IMR-90 (cell line): ENCODE measurements at regions not wholly inside any gene's neighbourhood (a gene's known extent, or its start where the extent isn't known, plus 50 kb on each side); places are given as distances from the start of the nearest gene placed in this dataset.

Experiments used
- ATAC-seq: fragments of 200-7000 bp; cut with Tn5 transposase; 2 replicates; pipeline ENCODE4 v1.9.1; 2020; ENCODE audit warnings: low read depth, mild to moderate bottlenecking, moderate library complexity
- BruUV-seq: library from RNA; stranded (reverse); fragments of 400-500 nt; replicated peaks from 2 replicates; lab custom pipeline; 2021; lab: Mats Ljungman, UMichigan
- CTCF ChIA-PET: fragments of 300-600 bp; formaldehyde crosslinking; extraction: SDS; loops from one replicate; lab custom pipeline; 2021; ENCODE audit warnings: antibody characterized with exemption; lab: Yijun Ruan, JAX
- POLR2A ChIA-PET: fragments of 300-600 bp; sonication (Branson Sonifier 250); formaldehyde crosslinking; loops from one replicate; lab custom pipeline; 2022; ENCODE audit warnings: antibody characterized with exemption; ENCODE audit not compliant: unreplicated experiment; lab: Charles Lee
- DNase-seq: peaks from one replicate; pipeline ENCODE4 v3.0.0; 2013
- H2AFZ ChIP-seq: replicated peaks from 2 replicates; pipeline ENCODE3; 2013; ENCODE audit warnings: low read length, mild to moderate bottlenecking; ENCODE audit not compliant: poor library complexity
- H2AK5ac ChIP-seq: 2 replicates; pipeline ENCODE4 v1.6.1; 2013; ENCODE audit warnings: low read depth, low read length, inconsistent platforms
- H2AK9ac ChIP-seq: replicated peaks from 2 replicates; pipeline ENCODE3; 2013; ENCODE audit warnings: mild to moderate bottlenecking, low read depth, low read length, moderate library complexity; ENCODE audit not compliant: poor library complexity
- H2BK120ac ChIP-seq: 2 replicates; pipeline ENCODE4 v1.6.1; 2013; ENCODE audit warnings: low read depth, low read length, inconsistent platforms
- H2BK15ac ChIP-seq: 3 replicates; pipeline ENCODE4 v1.6.1; 2013; ENCODE audit warnings: low read depth, low read length, inconsistent platforms
- H2BK20ac ChIP-seq: 2 replicates; pipeline ENCODE4 v1.6.1; 2013; ENCODE audit warnings: low read depth, mild to moderate bottlenecking, inconsistent platforms, low read length, moderate library complexity
- H2BK5ac ChIP-seq: 2 replicates; pipeline ENCODE4 v1.6.1; 2013; ENCODE audit warnings: mild to moderate bottlenecking, low read depth, low read length, inconsistent platforms; ENCODE audit not compliant: poor library complexity, severe bottlenecking
- H3K14ac ChIP-seq: replicated peaks from 2 replicates; pipeline ENCODE4 v1.6.1; 2013; ENCODE audit warnings: low read depth, low read length, inconsistent platforms
- H3K18ac ChIP-seq: 2 replicates; pipeline ENCODE4 v1.6.1; 2013; ENCODE audit warnings: low read depth, low read length, control low read depth
- H3K23ac ChIP-seq: 2 replicates; pipeline ENCODE4 v1.6.1; 2013; ENCODE audit warnings: low read depth, low read length, inconsistent platforms
- H3K27ac ChIP-seq: 2 replicates; pipeline ENCODE4 v1.5.1; 2013; ENCODE audit warnings: mild to moderate bottlenecking, control low read depth, low read length; ENCODE audit not compliant: insufficient read depth
- H3K27me3 ChIP-seq: 2 replicates; pipeline ENCODE4 v1.6.1; 2013; ENCODE audit warnings: low read length; ENCODE audit not compliant: control insufficient read depth, insufficient read depth
- H3K36me3 ChIP-seq: 2 replicates; pipeline ENCODE4 v1.6.1; 2013; ENCODE audit warnings: low read length, mixed read lengths; ENCODE audit not compliant: control insufficient read depth, insufficient read depth
- H3K4ac ChIP-seq: 2 replicates; pipeline ENCODE4 v1.6.1; 2013; ENCODE audit warnings: low read depth, low read length, inconsistent platforms
- H3K4me1 ChIP-seq: 2 replicates; pipeline ENCODE4 v1.6.1; 2013; ENCODE audit warnings: low read length, mixed read lengths; ENCODE audit not compliant: control insufficient read depth, insufficient read depth
- H3K4me2 ChIP-seq: 2 replicates; pipeline ENCODE4 v1.6.1; 2013; ENCODE audit warnings: low read depth, mild to moderate bottlenecking, control low read depth, low read length, moderate library complexity
- H3K4me3 ChIP-seq: 2 replicates; pipeline ENCODE4 v1.5.1; 2013; ENCODE audit warnings: low read depth, mild to moderate bottlenecking, control low read depth, low read length, moderate library complexity; ENCODE audit not compliant: insufficient read depth
- H3K56ac ChIP-seq: 2 replicates; pipeline ENCODE4 v1.6.1; 2013; ENCODE audit warnings: low read length, inconsistent platforms; ENCODE audit not compliant: insufficient read depth; ENCODE audit errors: extremely low read depth
- H3K79me1 ChIP-seq, 2 experiments: 2 replicates each; pipeline ENCODE4 v1.6.1; 2013; ENCODE audit warnings: low read length in 2 of 2, inconsistent platforms in 1 of 2, low read depth in 1 of 2
- H3K9ac ChIP-seq: 2 replicates; pipeline ENCODE4 v1.6.1; 2013; ENCODE audit warnings: low read depth, low read length, control low read depth
- H3K9me1 ChIP-seq: 2 replicates; pipeline ENCODE4 v1.6.1; 2013; ENCODE audit warnings: low read length, inconsistent platforms; ENCODE audit not compliant: insufficient read depth
- H3K9me3 ChIP-seq: 2 replicates; pipeline ENCODE4 v1.6.1; 2013; ENCODE audit warnings: low read length; ENCODE audit not compliant: control insufficient read depth, insufficient read depth
- H4K20me1 ChIP-seq: 2 replicates; pipeline ENCODE4 v1.6.1; 2013; ENCODE audit warnings: low read length, inconsistent platforms; ENCODE audit not compliant: insufficient read depth
- H4K5ac ChIP-seq: 2 replicates; pipeline ENCODE4 v1.6.1; 2013; ENCODE audit warnings: mild to moderate bottlenecking, low read depth, low read length, control low read depth
- H4K8ac ChIP-seq, 2 experiments: 2 replicates each; pipeline ENCODE4 v1.6.1; 2013; ENCODE audit warnings: low read depth in 2 of 2, low read length in 2 of 2, control low read depth in 1 of 2, inconsistent platforms in 1 of 2
- H4K91ac ChIP-seq: 2 replicates; pipeline ENCODE4 v1.6.1; 2013; ENCODE audit warnings: low read depth, low read length, inconsistent platforms; ENCODE audit not compliant: insufficient read depth
- CHD1 ChIP-seq: IDR thresholded peaks from 2 replicates; pipeline ENCODE4 v1.6.1; 2012; ENCODE audit warnings: low read depth, low read length, improper control_type of control experiment
- NFE2L2 ChIP-seq: fragments of 150-350 bp; IDR thresholded peaks from 2 replicates; pipeline ENCODE4 v1.6.1; 2016; ENCODE audit warnings: low read depth, mild to moderate bottlenecking, low read length
- POLR2A ChIP-seq: IDR thresholded peaks from 2 replicates; pipeline ENCODE4 v1.6.1; 2012; ENCODE audit warnings: mild to moderate bottlenecking, low read depth, low read length
- RAD21 ChIP-seq: IDR thresholded peaks from 2 replicates; pipeline ENCODE4 v1.6.1; 2012; ENCODE audit warnings: low read length, improper control_type of control experiment
- WGBS, 2 experiments: methylation state at CpG; one replicate each; pipeline versions ENCODE4 v1.1.5 to v1.1.7; 2013; ENCODE audit warnings: missing lambda C conversion rate in 2 of 2; ENCODE audit not compliant: insufficient read length in 1 of 2; ENCODE audit errors: extremely low coverage in 2 of 2; 5-methylcytosine and 5-hydroxymethylcytosine counted together
- dilution Hi-C: fragments of 300-500 bp; cut with HindIII; formaldehyde crosslinking; loops from one replicate; pipeline ENCODE4 v1.14.3; 2018; ENCODE audit warnings: low sequenced_read_pairs; ENCODE audit not compliant: unreplicated experiment
- in situ Hi-C: fragments of 300-500 bp; cut with MboI; formaldehyde crosslinking; loops from 3 replicates; pipeline ENCODE4 v1.14.3; 2019; ENCODE audit warnings: low sequenced_read_pairs, inconsistent platforms, mixed read lengths
- intact Hi-C: fragments of 100-400 bp; cut with micrococcal nuclease; formaldehyde crosslinking; loops from 2 replicates; pipeline ENCODE4 v1.10.0; 2022
- TF ChIP-seq, protein P1 (sequence below): fragments of 150-350 bp; IDR thresholded peaks from 2 replicates; pipeline ENCODE4 v1.6.1; 2016; ENCODE audit warnings: low read depth, mild to moderate bottlenecking, low read length, moderate library complexity, borderline replicate concordance

DNA sequence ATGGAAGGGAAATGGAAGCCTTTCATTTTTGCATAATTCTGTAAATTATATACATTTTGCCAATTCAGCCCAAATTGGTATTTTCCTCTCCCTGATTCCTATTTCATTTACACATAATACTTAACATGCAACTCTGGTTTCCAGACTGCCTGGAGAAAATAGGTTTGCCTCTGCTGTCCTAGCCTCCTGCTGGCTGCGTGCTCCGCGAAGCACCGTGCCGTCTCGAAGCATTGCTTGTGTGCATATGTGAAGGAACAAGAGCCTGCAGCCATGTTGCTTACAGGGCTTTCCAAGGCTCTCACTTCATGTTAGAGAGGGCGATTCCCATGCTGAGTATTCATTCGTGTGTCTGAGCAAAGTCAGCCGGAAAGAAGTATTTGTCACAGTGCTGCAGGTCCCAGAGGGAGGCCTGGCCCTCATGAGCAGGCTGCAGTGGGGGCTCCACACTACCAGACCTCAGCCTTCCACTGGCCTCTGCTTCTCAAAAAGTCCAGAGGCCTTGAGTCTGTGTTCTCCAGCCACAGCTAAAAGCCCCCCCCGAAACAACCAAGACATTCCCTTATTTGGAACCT is 66.5 kb downstream of the CLRN3 start:
- H2AK5ac ChIP-seq = no peak overlapping the region
- no peak overlapping the region for H3K9ac ChIP-seq
- no peak overlapping the region for H3K4me2 ChIP-seq
- BruUV-seq = no TSS peak
- H3K79me1 ChIP-seq = no peaks in the 10 kb centered on the region
- H3K4me1 ChIP-seq = no peaks in the 10 kb centered on the region
- no peak for TF ChIP-seq CHD1
- TF ChIP-seq RAD21 = no peak
- TF ChIP-seq NFE2L2 = no peak
- TF ChIP-seq, protein P1, sequence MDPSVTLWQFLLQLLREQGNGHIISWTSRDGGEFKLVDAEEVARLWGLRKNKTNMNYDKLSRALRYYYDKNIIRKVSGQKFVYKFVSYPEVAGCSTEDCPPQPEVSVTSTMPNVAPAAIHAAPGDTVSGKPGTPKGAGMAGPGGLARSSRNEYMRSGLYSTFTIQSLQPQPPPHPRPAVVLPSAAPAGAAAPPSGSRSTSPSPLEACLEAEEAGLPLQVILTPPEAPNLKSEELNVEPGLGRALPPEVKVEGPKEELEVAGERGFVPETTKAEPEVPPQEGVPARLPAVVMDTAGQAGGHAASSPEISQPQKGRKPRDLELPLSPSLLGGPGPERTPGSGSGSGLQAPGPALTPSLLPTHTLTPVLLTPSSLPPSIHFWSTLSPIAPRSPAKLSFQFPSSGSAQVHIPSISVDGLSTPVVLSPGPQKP = no peak
- TF ChIP-seq POLR2A = no peak
- H4K8ac ChIP-seq = no peak overlapping the region
- H4K20me1 ChIP-seq = no peaks in the 10 kb centered on the region
- H4K91ac ChIP-seq = no peak overlapping the region
- POLR2A ChIA-PET = no interaction called here
- no peaks in the 10 kb centered on the region for H3K36me3 ChIP-seq
- no peak overlapping the region for H3K23ac ChIP-seq
- no peak overlapping the region for H2BK5ac ChIP-seq
- H3K56ac ChIP-seq = no peak overlapping the region
- no peak overlapping the region for H4K5ac ChIP-seq
- H2BK120ac ChIP-seq = no peak overlapping the region
- in situ Hi-C loops (no loop called here), intact Hi-C loops (no loop called here), dilution Hi-C loops (no loop called here)
- no peak overlapping the region for H3K4me3 ChIP-seq
- H3K14ac ChIP-seq = no peak overlapping the region
- H3K27me3 ChIP-seq = no peaks in the 10 kb centered on the region
- WGBS, 2 experiments = no CpG with 5 or more reads among the region's 10 CpGs
- H3K18ac ChIP-seq = no peak overlapping the region
- no peak overlapping the region for H2BK20ac ChIP-seq
- H3K9me3 ChIP-seq = peaks cover 7% of the 10 kb centered on the region
- no peak overlapping the region for H2AK9ac ChIP-seq
- no peak overlapping the region for H3K27ac ChIP-seq
- H3K9me1 ChIP-seq = no peaks in the 10 kb centered on the region
- H3K4ac ChIP-seq = no peak overlapping the region
- ATAC-seq (no peak), DNase-seq (no peak)
- CTCF ChIA-PET = no interaction called here
- no peak overlapping the region for H2BK15ac ChIP-seq
- H2AFZ ChIP-seq = no peak overlapping the region
